ENCODE measurements at regions not wholly inside any gene's neighbourhood (a gene's known extent, or its start where the extent isn't known, plus 50 kb on each side); places are given as distances from the start of the nearest gene placed in this dataset.

DNA sequence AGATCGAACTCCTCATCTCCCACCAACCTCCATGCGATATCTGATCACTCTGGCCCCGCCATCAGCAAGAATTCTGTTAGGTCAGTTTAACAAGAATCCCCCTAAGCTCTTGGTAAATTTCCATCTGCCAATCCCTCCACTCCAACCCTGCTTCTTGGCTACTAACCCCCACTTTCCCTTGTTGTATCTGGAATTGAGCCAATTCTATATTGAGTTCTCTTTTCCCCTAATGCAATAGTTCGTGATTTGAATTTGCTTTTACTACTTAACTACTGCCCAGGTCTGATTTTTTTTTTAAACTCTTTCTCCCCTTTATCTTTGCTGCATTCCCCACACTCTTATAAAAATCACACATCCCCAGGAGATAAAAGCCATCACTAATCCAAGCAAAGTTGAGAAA lies 159.3 kb upstream of the STK17B start:
- intact Hi-C loops (cut with DNase I) = no loop called here
- no peak for DNase-seq (ENCODE audit: extremely low spot score in 2 of 2)
- H3K36me3 ChIP-seq = no peaks in the 10 kb centered on the region
- H3K27me3 ChIP-seq = no peaks in the 10 kb centered on the region
- no peak overlapping the region for H3K27ac ChIP-seq
- no peaks in the 10 kb centered on the region for H3K4me1 ChIP-seq
- no peaks in the 10 kb centered on the region for H3K9me3 ChIP-seq
- H3K4me3 ChIP-seq = no peak overlapping the region
- TF ChIP-seq POLR2A (IDR thresholded peaks at IDR 0.05) (no peak), POLR2AphosphoS5 (IDR thresholded peaks at IDR 0.05; ENCODE audit: insufficient read depth in 1 of 2, low read depth in 1 of 2) (no peak)
- TF ChIP-seq, protein P1, sequence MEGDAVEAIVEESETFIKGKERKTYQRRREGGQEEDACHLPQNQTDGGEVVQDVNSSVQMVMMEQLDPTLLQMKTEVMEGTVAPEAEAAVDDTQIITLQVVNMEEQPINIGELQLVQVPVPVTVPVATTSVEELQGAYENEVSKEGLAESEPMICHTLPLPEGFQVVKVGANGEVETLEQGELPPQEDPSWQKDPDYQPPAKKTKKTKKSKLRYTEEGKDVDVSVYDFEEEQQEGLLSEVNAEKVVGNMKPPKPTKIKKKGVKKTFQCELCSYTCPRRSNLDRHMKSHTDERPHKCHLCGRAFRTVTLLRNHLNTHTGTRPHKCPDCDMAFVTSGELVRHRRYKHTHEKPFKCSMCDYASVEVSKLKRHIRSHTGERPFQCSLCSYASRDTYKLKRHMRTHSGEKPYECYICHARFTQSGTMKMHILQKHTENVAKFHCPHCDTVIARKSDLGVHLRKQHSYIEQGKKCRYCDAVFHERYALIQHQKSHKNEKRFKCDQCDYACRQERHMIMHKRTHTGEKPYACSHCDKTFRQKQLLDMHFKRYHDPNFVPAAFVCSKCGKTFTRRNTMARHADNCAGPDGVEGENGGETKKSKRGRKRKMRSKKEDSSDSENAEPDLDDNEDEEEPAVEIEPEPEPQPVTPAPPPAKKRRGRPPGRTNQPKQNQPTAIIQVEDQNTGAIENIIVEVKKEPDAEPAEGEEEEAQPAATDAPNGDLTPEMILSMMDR (IDR thresholded peaks at IDR 0.05) = no peak

DNA sequence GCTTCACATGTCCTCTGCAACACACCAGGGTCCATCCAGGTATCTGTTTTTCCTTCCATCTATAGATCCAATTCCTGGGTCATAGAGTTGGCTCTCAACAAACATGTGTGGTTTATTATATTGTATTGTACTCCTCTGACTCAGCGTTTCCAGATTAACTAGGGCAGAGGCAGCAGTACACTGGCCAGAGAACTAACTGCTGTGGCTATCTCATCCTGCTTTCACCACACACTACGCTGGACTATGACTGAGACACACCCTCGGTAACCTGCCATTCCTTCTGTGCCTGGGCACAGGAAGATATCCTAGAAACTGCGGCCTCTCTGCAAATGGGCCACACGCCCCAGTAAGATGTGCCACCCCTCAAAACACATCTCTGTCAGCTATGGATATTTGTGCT lies 159.8 kb upstream of the STK17B start:
- H3K4me1 ChIP-seq = no peaks in the 10 kb centered on the region
- no peak overlapping the region for H3K4me3 ChIP-seq
- no peak for DNase-seq (ENCODE audit: extremely low spot score in 2 of 2)
- no peak overlapping the region for H3K27ac ChIP-seq
- no peaks in the 10 kb centered on the region for H3K27me3 ChIP-seq
- intact Hi-C loops (cut with DNase I) = no loop called here
- no peaks in the 10 kb centered on the region for H3K9me3 ChIP-seq
- H3K36me3 ChIP-seq = no peaks in the 10 kb centered on the region
- TF ChIP-seq POLR2A (IDR thresholded peaks at IDR 0.05) = no peak
- TF ChIP-seq, protein P1 (IDR thresholded peaks at IDR 0.05) = no peak
- TF ChIP-seq POLR2AphosphoS5 (IDR thresholded peaks at IDR 0.05; ENCODE audit: insufficient read depth in 1 of 2, low read depth in 1 of 2) = no peak

GRCh38 chr2:196331851-196332250 lies 160.5 kb upstream of the STK17B start:
- TF ChIP-seq, protein P1 (IDR thresholded peaks at IDR 0.05) = no peak
- TF ChIP-seq POLR2AphosphoS5 (IDR thresholded peaks at IDR 0.05; ENCODE audit: insufficient read depth in 1 of 2, low read depth in 1 of 2) = peak in 1 of 2 donors; percentile 25
- Histone ChIP-seq H3K4me3 (no peak overlapping the region), H3K27ac (no peak overlapping the region), H3K36me3 (no peaks in the 10 kb centered on the region), H3K9me3 (no peaks in the 10 kb centered on the region), H3K4me1 (no peaks in the 10 kb centered on the region), H3K27me3 (no peaks in the 10 kb centered on the region)
- DNase-seq (ENCODE audit: extremely low spot score in 2 of 2) = no peak
- intact Hi-C loops (cut with DNase I) = no loop called here

DNA sequence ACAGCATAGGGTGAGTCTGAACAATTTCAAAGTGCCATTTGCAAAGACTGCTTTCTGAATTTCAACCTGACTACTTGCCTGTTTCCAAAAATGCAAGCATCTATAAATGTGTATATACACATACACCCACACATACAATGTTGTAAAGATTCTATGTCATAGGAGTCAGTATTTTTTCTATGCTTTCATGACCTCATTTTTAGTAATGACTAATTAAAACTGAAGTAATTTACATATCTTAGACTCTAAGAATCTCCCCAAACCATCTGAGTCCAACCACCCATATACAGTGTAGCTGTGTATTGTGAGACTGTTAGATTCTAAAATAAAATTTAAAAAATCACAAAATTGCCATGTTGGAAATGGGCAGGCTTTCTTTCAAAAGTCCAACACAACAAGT lies 162.0 kb upstream of the STK17B start:
- intact Hi-C loops (cut with DNase I) = no loop called here
- Histone ChIP-seq H3K9me3 (no peaks in the 10 kb centered on the region), H3K4me1 (no peaks in the 10 kb centered on the region), H3K27ac (no peak overlapping the region), H3K27me3 (no peaks in the 10 kb centered on the region), H3K4me3 (no peak overlapping the region), H3K36me3 (no peaks in the 10 kb centered on the region)
- DNase-seq (ENCODE audit: extremely low spot score in 2 of 2) = no peak
- TF ChIP-seq, protein P1 (IDR thresholded peaks at IDR 0.05) = no peak
- no peak for TF ChIP-seq POLR2AphosphoS5 (IDR thresholded peaks at IDR 0.05; ENCODE audit: insufficient read depth in 1 of 2, low read depth in 1 of 2)
- no peak for TF ChIP-seq POLR2A (IDR thresholded peaks at IDR 0.05)

- Histone ChIP-seq H3K4me3 (no peak overlapping the region), H3K27ac (no peak overlapping the region), H3K27me3 (no peaks in the 10 kb centered on the region), H3K36me3 (no peaks in the 10 kb centered on the region), H3K9me3 (no peaks in the 10 kb centered on the region), H3K4me1 (no peaks in the 10 kb centered on the region)
- no peak for TF ChIP-seq POLR2A (IDR thresholded peaks at IDR 0.05)
- TF ChIP-seq POLR2AphosphoS5 (IDR thresholded peaks at IDR 0.05; ENCODE audit: insufficient read depth in 1 of 2, low read depth in 1 of 2) = no peak
- TF ChIP-seq, protein P1 (IDR thresholded peaks at IDR 0.05) = no peak
- no peak for DNase-seq (ENCODE audit: extremely low spot score in 2 of 2)
- intact Hi-C loops (cut with DNase I) = no loop called here
Measured at GRCh38 chr2:196334710-196335109, 163.3 kb upstream of the STK17B start.

Data from vagina (tissue), 2 donors.